ENCODE measurements at regions not wholly inside any gene's neighbourhood (a gene's known extent, or its start where the extent isn't known, plus 50 kb on each side); places are given as distances from the start of the nearest gene placed in this dataset.
"Not testable (repeated sequence)": the region's sequence is repeated elsewhere in the genome, so short reads cannot be mapped to it uniquely, and the experiment has no call there.

- no peaks in the 10 kb centered on the region for H3K4me1 ChIP-seq (ENCODE audit: insufficient read depth, low read length)
- H3K9me3 ChIP-seq (ENCODE audit: low read length) = no peaks in the 10 kb centered on the region
- H2AFZ ChIP-seq (ENCODE audit: low read depth, low read length) = no peak overlapping the region
- H3K36me3 ChIP-seq (ENCODE audit: insufficient read depth, low read length) = no peaks in the 10 kb centered on the region
- no peak overlapping the region for H3K4me3 ChIP-seq (ENCODE audit: low read length)
- H3K27me3 ChIP-seq (ENCODE audit: insufficient read depth, low read length) = no peaks in the 10 kb centered on the region
Observed at GRCh38 chr12:90675106-90675505, 279.9 kb downstream of the CCER1 start.

GRCh38 chr12:90672081-90672480, 282.9 kb downstream of the CCER1 start:
- H3K9me3 ChIP-seq (ENCODE audit: low read length) = no peaks in the 10 kb centered on the region
- H3K4me1 ChIP-seq (ENCODE audit: insufficient read depth, low read length) = no peaks in the 10 kb centered on the region
- no peaks in the 10 kb centered on the region for H3K27me3 ChIP-seq (ENCODE audit: insufficient read depth, low read length)
- no peaks in the 10 kb centered on the region for H3K36me3 ChIP-seq (ENCODE audit: insufficient read depth, low read length)
- H3K4me3 ChIP-seq (ENCODE audit: low read length) = no peak overlapping the region
- H2AFZ ChIP-seq (ENCODE audit: low read depth, low read length) = no peak overlapping the region

GRCh38 chr12:90663949-90664348, 291.0 kb downstream of the CCER1 start:
- not testable (repeated sequence) for H3K4me3 ChIP-seq (ENCODE audit: low read length); H3K27me3 ChIP-seq (ENCODE audit: insufficient read depth, low read length); H3K36me3 ChIP-seq (ENCODE audit: insufficient read depth, low read length)

GRCh38 chr12:90659060-90659459, 295.9 kb downstream of the CCER1 start:
- H3K9me3 ChIP-seq (ENCODE audit: low read length) = no peaks in the 10 kb centered on the region
- H3K4me1 ChIP-seq (ENCODE audit: insufficient read depth, low read length) = no peaks in the 10 kb centered on the region
- H3K36me3 ChIP-seq (ENCODE audit: insufficient read depth, low read length) = no peaks in the 10 kb centered on the region
- no peaks in the 10 kb centered on the region for H3K27me3 ChIP-seq (ENCODE audit: insufficient read depth, low read length)
- H3K4me3 ChIP-seq (ENCODE audit: low read length) = no peak overlapping the region
- H2AFZ ChIP-seq (ENCODE audit: low read depth, low read length) = no peak overlapping the region

More at GRCh38 chr12:90663949-90664348, 291.0 kb downstream of the CCER1 start:
- H3K4me1 ChIP-seq (ENCODE audit: insufficient read depth, low read length); H3K9me3 ChIP-seq (ENCODE audit: low read length); H2AFZ ChIP-seq (ENCODE audit: low read depth, low read length): not testable (repeated sequence)

- Histone ChIP-seq H3K9me3 (ENCODE audit: low read length) (no peaks in the 10 kb centered on the region), H2AFZ (ENCODE audit: low read depth, low read length) (no peak overlapping the region), H3K4me1 (ENCODE audit: insufficient read depth, low read length) (peaks cover 3% of the 10 kb centered on the region), H3K4me3 (ENCODE audit: low read length) (no peak overlapping the region), H3K27me3 (ENCODE audit: insufficient read depth, low read length) (no peaks in the 10 kb centered on the region), H3K36me3 (ENCODE audit: insufficient read depth, low read length) (no peaks in the 10 kb centered on the region)
Observed at GRCh38 chr12:90653040-90653439, 301.9 kb downstream of the CCER1 start.

GRCh38 chr12:90652280-90652679, 302.7 kb downstream of the CCER1 start:
- no peak overlapping the region for H3K4me3 ChIP-seq (ENCODE audit: low read length)
- H3K9me3 ChIP-seq (ENCODE audit: low read length) = no peaks in the 10 kb centered on the region
- H2AFZ ChIP-seq (ENCODE audit: low read depth, low read length) = peak overlapping the region; percentile 48
- peaks cover 3% of the 10 kb centered on the region for H3K4me1 ChIP-seq (ENCODE audit: insufficient read depth, low read length)
- no peaks in the 10 kb centered on the region for H3K36me3 ChIP-seq (ENCODE audit: insufficient read depth, low read length)
- H3K27me3 ChIP-seq (ENCODE audit: insufficient read depth, low read length) = no peaks in the 10 kb centered on the region

GRCh38 chr12:90645181-90645580, 309.8 kb downstream of the CCER1 start:
- no peak overlapping the region for H3K4me3 ChIP-seq (ENCODE audit: low read length)
- H3K36me3 ChIP-seq (ENCODE audit: insufficient read depth, low read length) = no peaks in the 10 kb centered on the region
- no peaks in the 10 kb centered on the region for H3K4me1 ChIP-seq (ENCODE audit: insufficient read depth, low read length)
- no peaks in the 10 kb centered on the region for H3K9me3 ChIP-seq (ENCODE audit: low read length)
- no peak overlapping the region for H2AFZ ChIP-seq (ENCODE audit: low read depth, low read length)
- H3K27me3 ChIP-seq (ENCODE audit: insufficient read depth, low read length) = no peaks in the 10 kb centered on the region

- Histone ChIP-seq H3K36me3 (ENCODE audit: insufficient read depth, low read length) (no peaks in the 10 kb centered on the region), H3K27me3 (ENCODE audit: insufficient read depth, low read length) (no peaks in the 10 kb centered on the region), H3K4me1 (ENCODE audit: insufficient read depth, low read length) (peaks cover 8% of the 10 kb centered on the region), H2AFZ (ENCODE audit: low read depth, low read length) (no peak overlapping the region), H3K9me3 (ENCODE audit: low read length) (no peaks in the 10 kb centered on the region), H3K4me3 (ENCODE audit: low read length) (no peak overlapping the region)
Observed at GRCh38 chr12:90631591-90632212, 323.3 kb downstream of the CCER1 start.

DNA sequence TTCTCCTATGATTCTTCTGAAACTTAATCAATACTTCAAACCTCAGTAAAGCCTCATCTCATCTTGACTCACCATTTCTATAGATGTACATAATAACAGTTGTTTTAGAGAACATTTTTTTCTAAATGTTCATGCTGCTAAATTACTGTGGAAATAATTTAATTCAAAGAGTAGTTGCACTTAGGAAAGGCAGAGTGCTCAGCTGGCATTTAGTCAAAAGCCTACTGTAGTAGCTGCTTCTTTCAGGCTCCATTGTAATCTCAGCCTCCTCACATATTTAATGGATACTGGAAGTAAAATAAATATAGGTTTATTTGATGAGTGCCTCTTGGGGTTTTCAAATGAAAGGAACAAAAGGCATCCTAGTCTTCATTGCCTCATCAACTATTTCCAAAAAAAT, 325.0 kb downstream of the CCER1 start:
- peaks cover 8% of the 10 kb centered on the region for H3K4me1 ChIP-seq (ENCODE audit: insufficient read depth, low read length)
- H3K27me3 ChIP-seq (ENCODE audit: insufficient read depth, low read length) = no peaks in the 10 kb centered on the region
- H2AFZ ChIP-seq (ENCODE audit: low read depth, low read length) = no peak overlapping the region
- no peak overlapping the region for H3K4me3 ChIP-seq (ENCODE audit: low read length)
- no peaks in the 10 kb centered on the region for H3K9me3 ChIP-seq (ENCODE audit: low read length)
- H3K36me3 ChIP-seq (ENCODE audit: insufficient read depth, low read length) = no peaks in the 10 kb centered on the region

DNA sequence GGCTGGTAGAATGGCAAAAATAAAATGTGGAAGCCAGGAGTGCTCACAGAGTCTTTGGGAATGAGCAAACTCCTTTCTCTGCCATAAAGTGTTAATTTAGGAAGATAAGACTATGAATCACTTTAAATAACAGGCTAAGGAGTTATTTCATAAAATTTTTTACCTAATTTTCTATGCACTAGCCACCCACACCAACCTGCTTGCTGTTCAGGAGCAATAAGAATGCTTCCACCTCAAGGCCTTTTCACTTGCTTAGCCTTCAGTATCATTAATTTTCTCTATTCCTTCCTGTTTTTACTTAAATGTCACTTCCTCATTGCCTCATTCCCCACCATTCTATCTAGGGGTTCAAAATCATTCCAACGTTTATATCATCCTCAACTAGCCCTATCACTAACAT, 326.8 kb downstream of the CCER1 start:
- H2AFZ ChIP-seq (ENCODE audit: low read depth, low read length) = no peak overlapping the region
- H3K27me3 ChIP-seq (ENCODE audit: insufficient read depth, low read length) = no peaks in the 10 kb centered on the region
- H3K36me3 ChIP-seq (ENCODE audit: insufficient read depth, low read length) = no peaks in the 10 kb centered on the region
- no peaks in the 10 kb centered on the region for H3K9me3 ChIP-seq (ENCODE audit: low read length)
- H3K4me3 ChIP-seq (ENCODE audit: low read length) = no peak overlapping the region
- peaks cover 8% of the 10 kb centered on the region for H3K4me1 ChIP-seq (ENCODE audit: insufficient read depth, low read length)

- H3K9me3 ChIP-seq (ENCODE audit: low read length) = no peaks in the 10 kb centered on the region
- H2AFZ ChIP-seq (ENCODE audit: low read depth, low read length) = no peak overlapping the region
- no peaks in the 10 kb centered on the region for H3K36me3 ChIP-seq (ENCODE audit: insufficient read depth, low read length)
- H3K27me3 ChIP-seq (ENCODE audit: insufficient read depth, low read length) = no peaks in the 10 kb centered on the region
- H3K4me3 ChIP-seq (ENCODE audit: low read length) = no peak overlapping the region
- peaks cover 12% of the 10 kb centered on the region for H3K4me1 ChIP-seq (ENCODE audit: insufficient read depth, low read length)
Observed at GRCh38 chr12:90627180-90627896, 327.6 kb downstream of the CCER1 start.

DNA sequence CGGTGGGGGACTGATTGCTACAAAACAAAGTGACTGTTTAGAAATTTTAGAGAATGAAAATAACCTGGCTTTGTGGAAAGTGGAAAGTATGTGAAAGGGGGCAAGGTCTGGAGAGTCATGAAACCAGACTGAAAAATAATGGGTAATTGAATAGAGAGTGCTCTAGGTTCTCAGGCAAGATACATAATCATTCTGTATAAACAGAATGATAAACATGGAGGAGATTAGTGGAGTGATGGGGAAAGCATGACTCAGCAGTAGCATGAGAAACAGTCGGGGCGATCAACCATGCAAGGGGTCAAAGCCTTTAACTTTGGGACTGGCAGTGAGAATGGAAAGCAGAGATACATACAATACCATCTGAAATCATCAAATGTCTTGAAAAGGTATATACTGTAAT, 332.5 kb downstream of the CCER1 start:
- Histone ChIP-seq H3K36me3 (ENCODE audit: insufficient read depth, low read length) (no peaks in the 10 kb centered on the region), H3K27me3 (ENCODE audit: insufficient read depth, low read length) (no peaks in the 10 kb centered on the region), H3K4me1 (ENCODE audit: insufficient read depth, low read length) (peaks cover 8% of the 10 kb centered on the region), H3K9me3 (ENCODE audit: low read length) (no peaks in the 10 kb centered on the region), H3K4me3 (ENCODE audit: low read length) (no peak overlapping the region), H2AFZ (ENCODE audit: low read depth, low read length) (no peak overlapping the region)

GRCh38 chr12:90621927-90622326, 333.0 kb downstream of the CCER1 start:
- peaks cover 4% of the 10 kb centered on the region for H3K4me1 ChIP-seq (ENCODE audit: insufficient read depth, low read length)
- H3K27me3 ChIP-seq (ENCODE audit: insufficient read depth, low read length) = no peaks in the 10 kb centered on the region
- H2AFZ ChIP-seq (ENCODE audit: low read depth, low read length) = no peak overlapping the region
- H3K4me3 ChIP-seq (ENCODE audit: low read length) = no peak overlapping the region
- H3K9me3 ChIP-seq (ENCODE audit: low read length) = no peaks in the 10 kb centered on the region
- no peaks in the 10 kb centered on the region for H3K36me3 ChIP-seq (ENCODE audit: insufficient read depth, low read length)

DNA sequence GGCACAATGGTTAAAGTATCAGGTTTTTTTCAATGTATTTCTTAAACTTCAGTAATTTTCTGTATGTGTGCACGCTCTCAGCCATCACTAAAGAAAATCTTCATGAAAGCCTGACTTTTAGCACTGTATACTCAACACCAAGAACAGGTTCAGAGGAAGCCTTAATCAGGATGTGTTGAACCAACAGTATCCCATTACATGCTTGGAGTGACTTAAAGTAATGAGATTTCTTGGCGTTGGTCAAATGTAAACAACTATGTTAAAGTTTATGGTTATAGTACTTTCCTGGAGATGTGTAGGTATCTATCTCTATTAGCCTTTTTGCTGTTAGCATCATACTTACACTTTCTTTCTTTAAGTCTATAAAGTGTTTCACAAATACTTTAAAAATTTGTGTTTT, 335.0 kb downstream of the CCER1 start:
- Histone ChIP-seq H3K4me1 (ENCODE audit: insufficient read depth, low read length) (peaks cover 4% of the 10 kb centered on the region), H3K9me3 (ENCODE audit: low read length) (no peaks in the 10 kb centered on the region), H3K27me3 (ENCODE audit: insufficient read depth, low read length) (no peaks in the 10 kb centered on the region), H3K4me3 (ENCODE audit: low read length) (no peak overlapping the region), H3K36me3 (ENCODE audit: insufficient read depth, low read length) (no peaks in the 10 kb centered on the region), H2AFZ (ENCODE audit: low read depth, low read length) (no peak overlapping the region)

Data from neuron (in vitro differentiated cells).